Astrocyte of the cerebellum (primary cell): ENCODE measurements at regions not wholly inside any gene's neighbourhood (a gene's known extent, or its start where the extent isn't known, plus 50 kb on each side); places are given as distances from the start of the nearest gene placed in this dataset.

Experiments
- DNase-seq: peaks from one replicate; pipeline ENCODE4 v3.0.0-alpha.2; 2011; ENCODE audit warnings: low read depth
- H3K4me3 ChIP-seq: 2 replicates; pipeline ENCODE4 v1.5.1; 2011; ENCODE audit warnings: mild to moderate bottlenecking, low read depth, low read length, moderate library complexity
- in situ Hi-C: cut with HindIII; loops from 2 replicates; pipeline ENCODE4 v1.10.0; 2017; ENCODE audit warnings: low sequenced_read_pairs
- TF ChIP-seq, protein P1 (sequence below): IDR thresholded peaks from 2 replicates; pipeline ENCODE4 v1.5.1; 2012; ENCODE audit warnings: low read length, low read depth, moderate library complexity, mild to moderate bottlenecking; ENCODE audit errors: missing control alignments

DNA sequence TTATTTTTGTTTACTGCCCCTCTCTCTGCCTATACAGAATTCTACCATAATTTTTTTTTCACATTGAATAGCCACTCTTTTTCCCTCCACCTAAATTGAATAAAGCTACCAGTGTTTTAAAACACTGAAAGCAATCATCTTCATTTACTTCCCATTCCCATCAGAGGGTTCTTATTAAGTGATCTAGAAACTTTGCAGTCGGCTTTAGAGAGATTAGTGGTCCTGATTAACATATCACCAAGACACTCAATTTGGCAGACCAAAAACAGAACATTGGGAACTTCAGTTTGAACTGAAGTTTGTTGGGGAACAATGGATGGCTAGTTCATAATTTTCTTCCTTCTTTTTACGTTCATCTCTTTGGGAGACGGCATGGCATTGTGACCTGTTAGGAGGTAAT, 249.5 kb downstream of the CBLN4 start:
- H3K4me3 ChIP-seq: no peak overlapping the region
- in situ Hi-C loops: no loop called here
- DNase-seq: no peak
- TF ChIP-seq, protein P1, sequence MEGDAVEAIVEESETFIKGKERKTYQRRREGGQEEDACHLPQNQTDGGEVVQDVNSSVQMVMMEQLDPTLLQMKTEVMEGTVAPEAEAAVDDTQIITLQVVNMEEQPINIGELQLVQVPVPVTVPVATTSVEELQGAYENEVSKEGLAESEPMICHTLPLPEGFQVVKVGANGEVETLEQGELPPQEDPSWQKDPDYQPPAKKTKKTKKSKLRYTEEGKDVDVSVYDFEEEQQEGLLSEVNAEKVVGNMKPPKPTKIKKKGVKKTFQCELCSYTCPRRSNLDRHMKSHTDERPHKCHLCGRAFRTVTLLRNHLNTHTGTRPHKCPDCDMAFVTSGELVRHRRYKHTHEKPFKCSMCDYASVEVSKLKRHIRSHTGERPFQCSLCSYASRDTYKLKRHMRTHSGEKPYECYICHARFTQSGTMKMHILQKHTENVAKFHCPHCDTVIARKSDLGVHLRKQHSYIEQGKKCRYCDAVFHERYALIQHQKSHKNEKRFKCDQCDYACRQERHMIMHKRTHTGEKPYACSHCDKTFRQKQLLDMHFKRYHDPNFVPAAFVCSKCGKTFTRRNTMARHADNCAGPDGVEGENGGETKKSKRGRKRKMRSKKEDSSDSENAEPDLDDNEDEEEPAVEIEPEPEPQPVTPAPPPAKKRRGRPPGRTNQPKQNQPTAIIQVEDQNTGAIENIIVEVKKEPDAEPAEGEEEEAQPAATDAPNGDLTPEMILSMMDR: no peak

DNA sequence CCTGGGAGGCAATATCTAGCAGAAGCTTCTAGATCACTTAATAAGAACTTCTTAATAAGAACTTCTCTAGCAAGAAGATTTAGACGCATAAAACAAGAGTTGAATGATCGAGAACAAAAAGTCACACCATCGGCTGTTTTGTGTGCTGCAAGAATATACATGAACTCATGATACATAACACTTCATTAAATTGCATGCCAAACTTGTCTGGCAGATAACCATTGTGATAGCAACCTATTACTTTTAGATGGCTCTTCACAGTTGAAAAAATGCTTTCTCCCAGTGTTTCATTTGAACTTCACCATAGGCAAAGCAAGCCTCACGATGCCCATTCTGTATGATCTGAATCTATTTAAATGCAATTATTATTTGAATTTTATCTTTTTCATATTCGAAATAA, 249.9 kb downstream of the CBLN4 start:
- DNase-seq: no peak
- no peak overlapping the region for H3K4me3 ChIP-seq
- in situ Hi-C loops: no loop called here
- TF ChIP-seq, protein P1: no peak

DNA sequence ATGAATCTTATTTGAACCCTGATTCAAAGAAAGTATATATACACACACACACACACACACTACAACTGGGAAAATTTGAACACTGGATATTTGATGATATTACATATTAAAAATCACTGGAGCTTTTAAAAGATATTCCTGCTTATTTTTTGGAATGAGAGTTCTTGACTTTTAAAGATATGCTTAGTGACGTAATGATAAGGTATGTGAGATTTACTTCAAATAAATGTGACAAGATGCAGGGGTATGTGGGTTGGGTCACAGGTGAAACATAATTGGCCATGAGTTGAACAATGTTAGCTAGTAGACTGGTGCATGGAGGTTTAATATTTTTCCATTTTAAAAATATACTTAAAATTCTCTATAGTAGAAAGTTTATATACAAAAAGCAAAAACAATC, 258.6 kb downstream of the CBLN4 start:
- in situ Hi-C loops: no loop called here
- TF ChIP-seq, protein P1: no peak
- no peak for DNase-seq
- no peak overlapping the region for H3K4me3 ChIP-seq

- in situ Hi-C loops: no loop called here
- DNase-seq: no peak
- H3K4me3 ChIP-seq: no peak overlapping the region
- TF ChIP-seq, protein P1: no peak
Measured at GRCh38 chr20:55745840-55746239, 259.5 kb downstream of the CBLN4 start.

DNA sequence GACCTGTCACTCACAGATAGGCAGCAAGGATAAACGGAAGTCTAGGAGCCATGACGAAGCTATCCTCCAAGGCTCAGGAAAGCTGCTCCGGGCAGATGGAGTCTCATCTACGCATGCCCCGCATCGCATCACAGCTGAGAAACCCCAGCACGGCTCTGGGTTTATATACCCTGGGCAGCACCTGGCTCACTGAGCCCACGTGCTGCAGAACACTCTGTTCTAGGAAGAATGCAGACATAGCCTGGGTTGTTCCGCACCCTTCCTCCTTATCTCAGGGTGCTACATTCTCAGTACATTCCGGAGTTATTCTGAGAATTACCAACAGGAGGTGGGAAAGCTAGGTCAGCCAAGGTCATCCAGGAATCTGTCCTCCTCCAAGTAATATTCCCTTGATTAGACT, 260.4 kb downstream of the CBLN4 start:
- in situ Hi-C loops: no loop called here
- TF ChIP-seq, protein P1: no peak
- H3K4me3 ChIP-seq: no peak overlapping the region
- no peak for DNase-seq

GRCh38 chr20:55741801-55742200, 263.5 kb downstream of the CBLN4 start:
- TF ChIP-seq, protein P1: no peak
- in situ Hi-C loops: no loop called here
- no peak for DNase-seq
- no peak overlapping the region for H3K4me3 ChIP-seq

DNA sequence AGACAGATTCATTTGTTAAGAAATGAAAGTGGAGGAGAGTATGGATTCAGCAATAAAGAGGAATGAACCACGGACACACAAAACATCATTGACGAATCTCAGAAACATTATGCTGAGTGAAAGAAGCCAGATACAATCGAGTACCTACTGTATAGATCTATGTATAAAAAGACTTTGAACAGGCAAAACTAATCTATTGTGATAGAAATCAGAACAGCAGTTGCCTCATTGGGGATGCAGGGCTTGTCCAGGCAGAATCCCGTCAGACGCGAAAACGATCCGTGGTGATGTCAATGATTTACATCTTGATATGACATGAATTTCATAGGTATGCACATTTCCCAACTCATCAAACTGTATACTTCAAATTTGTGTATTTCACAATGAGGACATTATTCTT, 265.2 kb downstream of the CBLN4 start:
- H3K4me3 ChIP-seq: no peak overlapping the region
- in situ Hi-C loops: no loop called here
- DNase-seq: no peak
- TF ChIP-seq, protein P1: no peak
